DOHH2 (cell line): ENCODE measurements at regions not wholly inside any gene's neighbourhood (a gene's known extent, or its start where the extent isn't known, plus 50 kb on each side); places are given as distances from the start of the nearest gene placed in this dataset.

Experiments used
- EZH2phosphoT487 ChIP-seq: fragments of 200-600 bp; sonication (generic); IDR thresholded peaks from 2 replicates; pipeline ENCODE4 v1.6.1; 2017; ENCODE audit warnings: borderline replicate concordance, mild to moderate bottlenecking, antibody characterized with exemption, low read length, moderate library complexity, mixed read lengths
- TF ChIP-seq, protein P1 (sequence below): fragments of 200-600 bp; sonication (generic); IDR thresholded peaks from one replicate; pipeline ENCODE4 v1.5.1; 2014; ENCODE audit warnings: antibody characterized with exemption, mild to moderate bottlenecking, low read depth, low read length; ENCODE audit not compliant: poor library complexity, severe bottlenecking

GRCh38 chr13:34258646-34259386, 440.9 kb downstream of the RFC3 start:
- TF ChIP-seq, protein P1, sequence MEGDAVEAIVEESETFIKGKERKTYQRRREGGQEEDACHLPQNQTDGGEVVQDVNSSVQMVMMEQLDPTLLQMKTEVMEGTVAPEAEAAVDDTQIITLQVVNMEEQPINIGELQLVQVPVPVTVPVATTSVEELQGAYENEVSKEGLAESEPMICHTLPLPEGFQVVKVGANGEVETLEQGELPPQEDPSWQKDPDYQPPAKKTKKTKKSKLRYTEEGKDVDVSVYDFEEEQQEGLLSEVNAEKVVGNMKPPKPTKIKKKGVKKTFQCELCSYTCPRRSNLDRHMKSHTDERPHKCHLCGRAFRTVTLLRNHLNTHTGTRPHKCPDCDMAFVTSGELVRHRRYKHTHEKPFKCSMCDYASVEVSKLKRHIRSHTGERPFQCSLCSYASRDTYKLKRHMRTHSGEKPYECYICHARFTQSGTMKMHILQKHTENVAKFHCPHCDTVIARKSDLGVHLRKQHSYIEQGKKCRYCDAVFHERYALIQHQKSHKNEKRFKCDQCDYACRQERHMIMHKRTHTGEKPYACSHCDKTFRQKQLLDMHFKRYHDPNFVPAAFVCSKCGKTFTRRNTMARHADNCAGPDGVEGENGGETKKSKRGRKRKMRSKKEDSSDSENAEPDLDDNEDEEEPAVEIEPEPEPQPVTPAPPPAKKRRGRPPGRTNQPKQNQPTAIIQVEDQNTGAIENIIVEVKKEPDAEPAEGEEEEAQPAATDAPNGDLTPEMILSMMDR: no peak
- no peak for TF ChIP-seq EZH2phosphoT487
